Mesodermal cell (in vitro differentiated cells): ENCODE measurements at regions not wholly inside any gene's neighbourhood (a gene's known extent, or its start where the extent isn't known, plus 50 kb on each side); places are given as distances from the start of the nearest gene placed in this dataset.

Experiments
- H3K27ac ChIP-seq: 2 replicates; pipeline ENCODE4 v1.7.0; 2013; ENCODE audit warnings: mild to moderate bottlenecking, low read depth, low read length, moderate library complexity; ENCODE audit not compliant: severe bottlenecking
- H3K36me3 ChIP-seq: 2 replicates; pipeline ENCODE4 v1.7.1; 2013; ENCODE audit warnings: mild to moderate bottlenecking, low read length, moderate library complexity; ENCODE audit not compliant: control insufficient read depth, insufficient read depth
- H3K4me1 ChIP-seq: one replicate; pipeline ENCODE4 v1.7.1; 2013; ENCODE audit warnings: mild to moderate bottlenecking, low read length; ENCODE audit not compliant: insufficient read depth, control insufficient read depth, poor library complexity, severe bottlenecking
- H3K4me3 ChIP-seq: 2 replicates; pipeline ENCODE4 v1.7.0; 2013; ENCODE audit warnings: low read length, control low read depth, mild to moderate bottlenecking; ENCODE audit not compliant: insufficient read depth, poor library complexity, severe bottlenecking; ENCODE audit errors: extremely low read depth
- H3K9me3 ChIP-seq: 2 replicates; pipeline ENCODE4 v1.7.1; 2013; ENCODE audit warnings: mild to moderate bottlenecking, low read length, moderate library complexity; ENCODE audit not compliant: control insufficient read depth
- WGBS, 2 experiments: methylation state at CpG; one replicate each; pipeline ENCODE4 v1.1.5; 2013; ENCODE audit warnings: missing lambda C conversion rate in 2 of 2; ENCODE audit not compliant: insufficient coverage in 2 of 2; 5-methylcytosine and 5-hydroxymethylcytosine counted together

DNA sequence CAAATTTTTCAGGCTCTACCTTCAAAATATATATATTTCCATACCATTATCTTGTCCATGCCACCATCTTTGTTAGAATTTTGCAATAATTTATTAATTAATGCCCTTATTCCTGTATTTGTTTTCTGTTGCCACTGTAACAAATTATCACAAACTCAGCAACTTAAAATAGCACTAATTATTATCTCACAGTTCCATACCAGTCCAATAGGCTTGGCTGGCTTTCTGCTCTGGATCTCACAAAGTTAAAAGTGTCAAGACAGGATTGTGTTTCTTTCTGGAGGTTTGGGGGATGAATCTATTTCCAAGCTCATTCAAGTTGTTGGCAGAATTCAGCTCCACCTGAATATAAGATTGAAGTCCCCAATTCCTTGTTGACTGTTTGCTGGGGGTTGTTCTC, 58.6 kb upstream of the SLC38A4 start:
- Histone ChIP-seq H3K36me3 (no peaks in the 10 kb centered on the region), H3K27ac (no peak overlapping the region), H3K4me1 (no peaks in the 10 kb centered on the region), H3K4me3 (no peak overlapping the region), H3K9me3 (no peaks in the 10 kb centered on the region)

DNA sequence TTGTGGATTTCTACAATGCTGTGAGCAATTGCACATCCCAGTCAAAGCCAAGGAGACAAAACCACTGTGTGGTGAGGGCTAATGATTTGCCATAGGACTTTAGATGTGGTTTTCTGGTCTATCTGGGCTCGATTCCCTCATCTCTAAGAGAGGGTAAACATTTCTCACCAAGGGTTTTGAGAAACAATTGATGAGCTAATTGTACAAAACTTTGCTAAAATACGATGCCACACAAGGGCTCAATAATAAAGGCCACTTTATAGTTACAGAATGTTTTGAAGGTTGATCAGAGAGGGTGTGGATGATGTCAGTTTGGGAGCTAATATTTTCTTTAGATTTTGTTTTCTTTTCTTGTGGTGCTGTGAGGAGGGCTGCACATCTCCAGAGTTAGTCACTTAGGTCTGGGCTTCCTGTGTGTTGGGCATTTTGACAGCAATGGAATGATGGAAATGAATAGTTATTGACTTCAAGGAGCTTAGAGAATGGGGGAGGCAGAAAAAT, 60.8 kb upstream of the SLC38A4 start:
- WGBS, 2 experiments = 100% methylated on average over 1 of the region's 2 CpGs

DNA sequence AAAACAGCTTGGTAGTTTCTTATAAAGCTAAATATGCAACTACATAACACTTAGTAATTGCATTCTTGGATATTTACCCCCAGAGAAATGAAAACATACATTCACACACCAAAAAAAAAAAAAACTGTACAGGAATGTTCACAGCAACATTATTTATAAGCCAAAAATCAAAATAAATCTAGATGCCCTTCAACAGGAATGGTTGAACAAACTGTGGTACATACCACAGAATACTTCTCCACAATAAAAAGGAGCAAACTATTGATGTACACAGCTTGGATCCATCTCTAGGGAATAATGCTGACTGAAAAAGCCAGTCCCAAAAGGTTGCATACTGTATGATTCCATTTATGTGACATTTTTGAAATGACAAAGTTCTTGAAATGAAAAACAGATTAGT, 62.1 kb upstream of the SLC38A4 start:
- Histone ChIP-seq H3K4me3 (no peak overlapping the region), H3K36me3 (no peaks in the 10 kb centered on the region), H3K27ac (no peak overlapping the region), H3K9me3 (no peaks in the 10 kb centered on the region), H3K4me1 (no peaks in the 10 kb centered on the region)

More for the DNA sequence above, 60.8 kb upstream of the SLC38A4 start:
- Histone ChIP-seq H3K4me3 (no peak overlapping the region), H3K36me3 (no peaks in the 10 kb centered on the region), H3K4me1 (no peaks in the 10 kb centered on the region), H3K27ac (no peak overlapping the region), H3K9me3 (no peaks in the 10 kb centered on the region)

DNA sequence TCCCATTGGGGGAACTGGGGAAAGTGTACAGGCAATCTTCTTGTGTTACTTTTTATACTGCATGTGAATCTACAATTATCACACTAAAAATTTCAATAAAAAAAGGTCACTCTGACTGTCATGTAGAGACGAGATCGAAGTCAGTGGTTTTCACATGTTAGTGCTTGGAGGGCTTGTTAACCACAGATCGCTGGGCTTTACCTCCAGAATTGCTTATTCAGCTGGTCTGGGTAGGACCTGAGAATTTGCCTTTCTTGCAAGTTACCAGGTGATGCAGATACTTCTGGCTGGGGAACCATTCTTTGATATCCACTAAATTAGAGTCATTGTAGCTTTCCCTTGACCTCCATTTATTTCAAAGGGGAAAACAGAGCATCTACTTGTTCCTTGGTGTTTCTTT, 62.8 kb upstream of the SLC38A4 start:
- no peak overlapping the region for H3K4me3 ChIP-seq
- H3K27ac ChIP-seq = no peak overlapping the region
- H3K36me3 ChIP-seq = no peaks in the 10 kb centered on the region
- H3K9me3 ChIP-seq = no peaks in the 10 kb centered on the region
- WGBS, 2 experiments = 87 to 93% methylated on average over 3 of the region's 3 CpGs
- H3K4me1 ChIP-seq = no peaks in the 10 kb centered on the region

DNA sequence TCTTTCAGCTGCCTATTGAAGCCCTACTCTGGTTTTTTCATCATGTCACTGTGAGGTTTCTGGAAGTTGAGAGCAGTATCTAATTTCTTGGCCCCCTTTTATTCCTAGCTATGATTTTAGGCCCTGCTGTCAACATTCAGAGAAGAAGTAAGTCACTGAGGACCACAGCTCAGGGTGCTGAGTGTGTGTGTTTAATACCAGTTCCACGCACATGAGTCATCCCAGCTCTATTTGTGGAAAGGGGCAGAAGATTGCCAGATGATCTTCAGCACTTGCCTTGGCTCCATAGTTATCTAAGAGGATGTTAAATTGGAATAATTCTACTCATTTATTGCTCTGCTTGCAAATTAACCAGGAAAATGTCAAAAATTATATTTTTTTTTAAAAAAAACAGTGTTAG, 65.5 kb upstream of the SLC38A4 start:
- Histone ChIP-seq H3K4me3 (no peak overlapping the region), H3K4me1 (no peaks in the 10 kb centered on the region), H3K27ac (no peak overlapping the region), H3K9me3 (no peaks in the 10 kb centered on the region), H3K36me3 (no peaks in the 10 kb centered on the region)
- WGBS, 2 experiments = 100% methylated on average over 1 of the region's 1 CpG; no CpG with 5 or more reads in 1 of the 2 experiments

DNA sequence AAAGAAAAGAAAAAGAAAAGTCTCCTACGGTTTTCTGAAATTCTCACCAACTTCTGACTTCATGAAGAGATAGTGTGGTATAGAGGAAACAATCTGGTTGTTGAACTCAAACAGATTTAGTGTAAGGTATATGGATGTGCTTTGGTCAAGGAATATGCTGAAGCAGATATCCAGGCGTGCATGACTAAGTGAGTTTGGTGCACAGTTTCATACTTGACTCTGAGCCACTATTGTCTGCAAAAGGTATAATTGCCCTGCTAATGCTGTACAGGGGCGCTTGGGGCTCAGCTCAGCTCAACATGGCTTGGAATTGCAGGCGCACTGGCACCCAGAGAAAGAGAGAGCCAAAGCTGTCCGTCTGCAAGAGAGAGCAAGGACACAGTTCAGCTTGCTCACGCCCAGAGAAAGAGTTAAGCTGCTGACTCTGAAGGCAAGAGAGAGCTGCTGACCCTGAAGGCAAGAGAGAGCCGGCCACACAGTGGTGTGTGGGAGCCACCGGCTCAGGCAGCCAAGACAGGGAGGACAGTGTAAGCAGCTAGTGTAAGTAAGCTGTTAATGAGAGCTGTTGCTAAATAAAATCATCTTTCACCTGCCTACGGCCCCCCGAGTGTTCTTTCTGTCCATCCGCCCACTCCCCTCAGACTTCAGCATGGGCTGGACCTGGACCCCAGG, 66.4 kb upstream of the SLC38A4 start:
- no peak overlapping the region for H3K4me3 ChIP-seq

DNA sequence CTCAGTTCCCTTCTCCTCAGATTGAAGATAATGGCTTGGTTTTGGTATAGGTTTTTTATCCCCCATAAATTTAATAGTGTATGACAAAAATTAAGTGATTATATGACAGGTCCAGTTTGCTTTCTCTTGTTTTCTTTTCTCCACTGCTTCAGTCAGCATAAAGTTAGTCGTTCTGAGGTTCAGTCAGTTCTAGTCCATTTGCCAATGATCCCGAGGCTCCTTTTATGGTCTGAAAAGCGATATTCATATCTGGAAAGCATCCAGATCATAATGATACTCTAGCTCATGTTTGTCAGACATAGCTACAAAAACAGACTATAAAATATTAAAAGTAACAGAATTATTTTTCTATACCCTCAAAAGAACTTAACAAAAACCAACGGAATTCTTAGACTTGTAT, 67.1 kb upstream of the SLC38A4 start:
- H3K4me1 ChIP-seq = no peaks in the 10 kb centered on the region
- H3K36me3 ChIP-seq = no peaks in the 10 kb centered on the region
- no peaks in the 10 kb centered on the region for H3K9me3 ChIP-seq
- 85% methylated on average over 2 of the region's 4 CpGs; no CpG with 5 or more reads in 1 of the 2 experiments for WGBS, 2 experiments
- H3K27ac ChIP-seq = no peak overlapping the region
- no peak overlapping the region for H3K4me3 ChIP-seq

More for the DNA sequence above, 66.4 kb upstream of the SLC38A4 start:
- 81 to 90% methylated on average over 6 to 9 of the region's 11 CpGs for WGBS, 2 experiments
- no peak overlapping the region for H3K27ac ChIP-seq
- no peaks in the 10 kb centered on the region for H3K36me3 ChIP-seq
- no peaks in the 10 kb centered on the region for H3K9me3 ChIP-seq
- H3K4me1 ChIP-seq = no peaks in the 10 kb centered on the region

DNA sequence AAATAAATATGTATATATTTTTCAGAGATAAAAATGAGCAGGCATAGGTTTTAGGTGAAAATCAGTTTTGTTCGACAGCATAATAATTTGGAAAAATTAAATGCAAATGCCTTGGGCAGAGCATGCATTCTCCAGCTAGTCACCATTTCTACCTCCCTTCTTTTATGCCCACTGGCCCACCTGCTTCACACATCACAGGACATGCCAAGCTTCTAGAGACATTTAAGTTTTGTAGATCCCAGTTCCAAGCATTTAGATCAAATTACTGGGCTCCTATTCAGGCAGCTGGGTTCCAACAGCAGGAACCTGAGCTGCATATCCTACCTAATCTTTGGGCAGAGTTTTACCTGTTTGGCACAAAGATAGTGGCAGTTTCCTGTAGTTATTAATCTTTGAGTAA, 67.6 kb upstream of the SLC38A4 start:
- no peak overlapping the region for H3K27ac ChIP-seq
- H3K36me3 ChIP-seq = no peaks in the 10 kb centered on the region
- no peak overlapping the region for H3K4me3 ChIP-seq
- no peaks in the 10 kb centered on the region for H3K4me1 ChIP-seq
- 80% methylated on average over 1 of the region's 1 CpG; no CpG with 5 or more reads in 1 of the 2 experiments for WGBS, 2 experiments
- H3K9me3 ChIP-seq = no peaks in the 10 kb centered on the region

DNA sequence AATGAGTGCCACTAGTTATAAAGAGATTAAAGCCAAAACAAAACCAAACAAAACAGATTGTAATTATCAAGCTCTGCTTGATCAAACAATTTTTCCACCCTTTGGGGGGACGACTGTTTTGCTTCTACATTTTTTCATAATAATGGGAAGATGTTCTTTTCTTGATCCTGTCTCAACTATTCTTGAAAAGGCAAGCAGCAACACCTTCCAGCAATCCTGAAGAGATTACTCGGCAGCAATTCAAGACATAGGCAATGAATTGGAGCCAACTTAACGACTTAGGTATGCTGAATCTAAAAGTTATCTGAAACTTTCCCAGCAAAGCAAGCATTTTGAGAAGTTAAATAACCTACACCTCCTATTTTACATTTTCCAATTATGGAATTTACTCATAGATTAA, 69.9 kb upstream of the SLC38A4 start:
- H3K4me3 ChIP-seq = no peak overlapping the region
- no peaks in the 10 kb centered on the region for H3K36me3 ChIP-seq
- no peaks in the 10 kb centered on the region for H3K9me3 ChIP-seq
- H3K4me1 ChIP-seq = no peaks in the 10 kb centered on the region
- 94 to 100% methylated on average over 2 of the region's 3 CpGs for WGBS, 2 experiments
- H3K27ac ChIP-seq = no peak overlapping the region

DNA sequence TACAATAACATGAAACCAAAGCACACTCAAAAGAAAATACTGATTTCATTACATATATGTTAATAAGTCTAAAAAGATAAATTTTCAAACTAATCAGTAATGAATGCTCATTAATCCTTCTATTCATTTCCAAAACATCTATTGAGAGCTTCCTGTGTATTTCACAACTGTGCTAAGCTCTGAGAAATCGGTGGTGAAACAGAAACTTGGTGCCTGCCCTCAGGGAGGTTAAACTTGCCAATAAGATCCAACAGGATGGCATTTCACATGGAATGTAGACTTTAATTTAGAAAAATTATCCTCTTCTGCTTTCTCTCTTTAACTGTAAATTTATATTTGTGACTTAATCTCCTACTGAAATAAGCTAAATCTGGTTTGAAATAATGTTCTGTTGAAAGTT, 70.9 kb upstream of the SLC38A4 start:
- H3K4me3 ChIP-seq = no peak overlapping the region
- WGBS, 2 experiments = 0% methylated on average over 1 of the region's 1 CpG; no CpG with 5 or more reads in 1 of the 2 experiments
- H3K36me3 ChIP-seq = no peaks in the 10 kb centered on the region
- no peak overlapping the region for H3K27ac ChIP-seq
- no peaks in the 10 kb centered on the region for H3K4me1 ChIP-seq
- H3K9me3 ChIP-seq = no peaks in the 10 kb centered on the region

DNA sequence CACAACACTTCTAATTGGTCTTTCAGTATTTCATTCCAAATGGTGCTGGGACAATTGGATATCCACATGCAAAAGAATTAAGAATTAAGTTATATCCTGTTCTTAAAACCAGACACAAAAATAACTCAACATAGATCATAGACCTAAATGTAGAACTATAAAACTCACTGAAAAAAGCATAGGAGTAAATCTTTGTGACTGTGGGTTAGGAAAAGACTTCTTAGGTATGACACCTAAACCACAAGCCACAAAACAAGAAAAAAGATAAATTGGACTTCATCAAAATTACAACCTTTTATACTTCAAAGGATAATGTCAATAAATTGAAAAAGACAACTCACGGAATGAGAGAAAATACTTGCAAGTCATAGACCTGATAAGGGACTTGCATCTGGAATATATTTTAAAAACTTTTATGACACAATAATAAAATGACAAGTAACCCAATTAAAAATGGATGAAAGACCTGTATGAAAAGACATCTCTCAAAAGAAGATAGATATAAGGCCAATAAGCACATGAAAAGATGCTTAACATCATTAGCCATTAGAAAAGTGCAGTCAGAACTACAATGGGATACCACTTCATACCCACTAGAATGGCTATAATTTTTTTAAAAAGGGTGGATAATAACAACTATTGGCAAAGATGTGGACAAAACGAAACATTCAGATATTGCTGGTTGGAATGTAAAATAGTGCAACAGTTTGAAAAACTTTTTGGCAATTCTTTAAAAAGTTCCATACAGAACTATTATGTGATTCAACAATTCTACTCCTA, 72.5 kb upstream of the SLC38A4 start:
- H3K36me3 ChIP-seq = no peaks in the 10 kb centered on the region
- H3K4me3 ChIP-seq = no peak overlapping the region
- H3K9me3 ChIP-seq = no peaks in the 10 kb centered on the region
- no peak overlapping the region for H3K27ac ChIP-seq
- no CpG with 5 or more reads among the region's 2 CpGs for WGBS, 2 experiments
- no peaks in the 10 kb centered on the region for H3K4me1 ChIP-seq
